Hematopoietic multipotent progenitor cell treated with erythropoietin and hydrocortisone succinate and interleukin-3 and kit ligand, for 15 days (in vitro differentiated cells): ENCODE measurements at regions not wholly inside any gene's neighbourhood (a gene's known extent, or its start where the extent isn't known, plus 50 kb on each side); places are given as distances from the start of the nearest gene placed in this dataset.
"Not testable (repeated sequence)": the region's sequence is repeated elsewhere in the genome, so short reads cannot be mapped to it uniquely, and the experiment has no call there.

Experiments used
- DNase-seq: peaks from one replicate; pipeline ENCODE4 v3.0.0-alpha.2; 2015; ENCODE audit warnings: low spot score

GRCh38 chr2:239866350-239866749, 158.8 kb downstream of the NDUFA10 start:
- DNase-seq: no peak

- not testable (repeated sequence) for DNase-seq
Measured at GRCh38 chr2:239865856-239866255, 159.3 kb downstream of the NDUFA10 start.

DNA sequence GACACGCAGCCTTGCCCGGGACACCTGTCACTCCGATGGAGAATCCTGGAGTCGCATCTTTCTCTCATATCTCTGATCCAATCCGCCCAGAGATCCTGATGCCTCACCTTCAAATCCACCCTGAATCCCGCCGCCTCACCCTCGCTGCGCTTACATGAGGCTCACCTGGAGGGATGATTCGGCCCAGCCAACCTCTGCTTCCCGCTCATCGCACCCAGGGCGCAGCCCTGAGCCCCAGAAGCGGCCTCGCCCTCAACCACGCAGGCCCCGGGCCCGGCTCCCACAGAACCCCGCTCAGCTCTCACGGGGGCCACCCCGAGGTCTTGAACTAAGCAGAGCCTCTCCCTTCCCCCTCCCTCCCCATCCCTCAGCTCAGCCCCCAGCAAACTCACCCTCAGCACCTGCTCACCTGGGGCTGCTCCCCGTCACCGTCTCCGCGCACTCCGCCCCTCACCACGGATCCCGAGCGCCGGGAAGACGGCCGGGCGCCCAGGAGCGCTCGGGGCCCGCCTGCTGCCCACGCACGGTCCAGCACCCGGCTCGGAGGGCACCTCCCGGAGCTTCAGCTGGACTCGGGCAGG, 160.0 kb downstream of the NDUFA10 start:
- no peak for DNase-seq

GRCh38 chr2:239864247-239865058, 160.7 kb downstream of the NDUFA10 start:
- DNase-seq: no peak

DNA sequence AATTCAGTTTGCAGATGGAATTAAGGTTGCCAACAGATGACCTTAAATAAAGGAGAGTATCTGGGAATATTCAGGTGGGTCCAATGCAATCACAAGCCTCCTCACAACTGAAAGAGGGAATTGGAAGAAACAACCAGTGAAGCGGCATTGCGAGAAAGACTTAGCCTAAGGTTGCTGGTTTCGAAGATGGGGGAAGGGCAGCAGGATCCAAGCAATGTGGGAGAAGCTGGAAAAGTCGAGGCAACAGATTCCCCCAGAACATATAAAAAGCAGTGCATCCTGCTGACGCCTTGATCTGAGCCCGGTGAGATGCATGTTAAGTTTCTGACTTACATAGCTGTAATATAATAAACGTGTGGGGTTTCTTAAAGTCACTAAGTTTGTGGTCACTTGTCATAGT, 162.5 kb downstream of the NDUFA10 start:
- no peak for DNase-seq

GRCh38 chr2:239858179-239858578, 167.0 kb downstream of the NDUFA10 start:
- DNase-seq: no peak

DNA sequence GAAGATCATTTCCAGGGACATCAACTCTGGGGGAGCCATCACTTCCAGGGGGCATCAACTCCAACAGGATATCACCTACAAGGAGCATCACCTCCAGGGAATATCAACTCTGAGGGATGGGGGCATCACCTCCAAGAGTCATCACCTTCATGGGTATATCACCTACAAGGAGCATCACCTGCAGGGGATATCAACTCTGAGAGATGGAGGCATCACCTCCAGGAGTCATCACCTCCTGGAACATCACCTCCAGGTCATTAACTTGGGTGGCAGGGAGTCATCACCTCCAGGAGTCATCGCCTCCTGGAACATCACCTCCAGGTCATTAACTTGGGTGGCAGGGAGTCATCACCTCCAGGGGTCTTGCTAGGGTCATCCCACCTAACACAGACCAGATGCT, 167.6 kb downstream of the NDUFA10 start:
- DNase-seq: no peak

DNA sequence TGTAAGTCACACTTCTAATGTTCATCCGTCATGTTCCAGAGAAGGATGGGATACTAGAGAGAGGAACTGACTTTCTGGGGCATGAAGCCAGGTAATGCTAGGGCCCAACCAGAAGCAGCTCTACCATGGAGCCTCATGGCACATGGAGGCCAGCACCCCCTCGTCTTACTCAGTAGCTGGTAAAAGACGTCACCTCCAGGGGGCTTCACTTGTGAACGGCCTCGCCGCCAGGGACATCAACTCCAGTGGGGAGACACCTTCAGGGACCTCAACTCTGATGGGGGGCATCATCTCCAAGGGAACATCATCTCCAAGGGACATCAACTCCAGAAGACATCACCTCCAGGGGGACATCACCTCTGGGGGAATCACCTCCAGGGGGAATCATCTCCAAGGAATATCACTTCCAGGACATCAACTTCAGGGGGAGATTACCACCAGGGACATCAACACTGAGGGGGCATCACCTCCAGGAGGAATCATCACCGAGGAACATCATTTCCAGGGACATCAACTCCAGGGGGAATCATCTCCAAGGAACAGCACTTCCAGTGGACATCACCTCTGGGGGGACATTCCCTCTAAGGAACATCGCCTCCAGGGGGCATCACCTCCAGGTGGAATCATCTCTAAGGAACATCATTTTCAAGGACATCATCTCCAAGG, 168.4 kb downstream of the NDUFA10 start:
- no peak for DNase-seq

DNA sequence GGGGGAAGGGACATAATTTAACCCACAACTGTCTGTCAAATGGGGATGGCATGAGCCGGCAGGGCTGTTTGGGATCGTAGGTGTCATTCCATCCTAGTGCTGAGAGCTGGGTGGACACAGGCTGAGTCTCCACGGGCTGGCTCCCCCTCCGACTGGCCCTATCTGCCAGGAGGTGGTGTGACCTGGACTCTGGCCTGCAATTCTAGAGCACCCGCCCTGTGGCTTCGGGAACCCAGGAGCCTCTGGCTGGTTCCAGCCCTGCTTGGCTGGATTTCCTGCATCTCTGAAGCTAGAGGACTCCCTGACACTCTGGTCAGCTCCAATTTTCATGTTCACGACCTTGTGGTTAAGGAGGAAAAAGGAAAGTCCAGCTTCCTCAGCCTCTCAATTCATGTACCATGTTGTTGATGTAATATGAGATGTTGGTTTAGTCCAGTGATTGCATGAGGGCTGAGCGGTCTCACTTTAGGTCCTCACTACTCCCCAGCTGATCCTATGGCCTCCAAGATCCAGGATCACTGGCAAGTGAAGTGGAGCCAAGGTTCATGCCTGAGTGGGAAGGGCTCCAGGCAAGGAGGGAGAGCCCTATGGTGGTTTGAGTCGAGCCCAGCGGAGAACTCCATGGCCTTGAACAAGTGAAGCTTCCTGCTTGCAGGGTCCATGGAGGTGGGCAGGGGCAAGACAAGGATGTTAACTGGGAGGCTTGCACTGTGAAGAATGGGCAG, 169.1 kb downstream of the NDUFA10 start:
- no peak for DNase-seq

- DNase-seq: no peak
Measured at GRCh38 chr2:239854596-239854995, 170.5 kb downstream of the NDUFA10 start.

- no peak for DNase-seq
Measured at GRCh38 chr2:239853706-239854327, 171.3 kb downstream of the NDUFA10 start.

GRCh38 chr2:239853121-239853520, 172.0 kb downstream of the NDUFA10 start:
- DNase-seq: no peak

- DNase-seq: no peak
Measured at GRCh38 chr2:239852272-239852671, 172.9 kb downstream of the NDUFA10 start.

DNA sequence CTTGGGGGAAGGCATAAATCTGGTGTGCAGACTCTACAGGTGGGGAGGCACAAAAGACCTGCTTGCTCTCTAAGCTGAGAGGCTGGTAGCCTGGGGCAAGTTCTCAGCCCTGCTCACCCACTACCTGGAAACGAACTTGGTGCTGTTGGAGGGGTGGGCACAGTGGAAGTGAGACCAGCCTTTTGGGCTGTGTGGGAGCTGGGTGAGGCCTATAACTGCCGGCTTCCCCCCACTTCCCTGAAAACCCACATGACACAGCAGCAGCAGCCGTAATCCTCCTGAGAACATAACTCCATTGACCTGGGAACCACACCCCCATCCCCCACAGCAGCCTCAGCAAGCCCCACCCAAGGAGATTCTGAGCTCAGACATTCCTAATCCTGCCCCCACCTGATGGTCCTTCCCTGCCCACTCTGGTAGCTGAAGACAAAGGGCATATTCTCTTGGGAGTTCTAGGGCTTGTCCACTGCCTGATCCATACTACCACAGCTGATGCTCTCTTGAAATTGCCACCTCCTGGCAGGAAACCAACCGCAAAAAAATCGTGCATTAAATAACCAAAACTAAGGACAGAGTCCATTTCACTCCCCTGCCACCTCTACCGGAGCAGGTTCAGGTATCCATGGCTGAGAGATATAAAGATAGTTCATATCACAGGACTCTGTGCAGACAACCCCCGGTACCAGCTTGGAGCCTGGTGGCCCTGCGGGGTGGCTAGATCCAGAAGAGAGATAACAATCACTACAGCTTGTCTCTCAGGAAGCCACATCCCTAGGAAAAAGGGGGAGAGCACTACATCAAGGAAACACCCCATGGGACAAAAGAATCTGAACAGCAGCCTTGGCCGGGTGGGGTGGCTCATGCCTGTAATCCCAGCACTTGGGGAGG, 178.1 kb downstream of the NDUFA10 start:
- DNase-seq: no peak

- no peak for DNase-seq
Measured at GRCh38 chr2:239845968-239846367, 179.2 kb downstream of the NDUFA10 start.

- DNase-seq: no peak
Measured at GRCh38 chr2:239839306-239839705, 185.8 kb downstream of the NDUFA10 start.

- no peak for DNase-seq
Measured at GRCh38 chr2:239836021-239836765, 188.9 kb downstream of the NDUFA10 start.

- no peak for DNase-seq
Measured at GRCh38 chr2:239835056-239835455, 190.1 kb downstream of the NDUFA10 start.

DNA sequence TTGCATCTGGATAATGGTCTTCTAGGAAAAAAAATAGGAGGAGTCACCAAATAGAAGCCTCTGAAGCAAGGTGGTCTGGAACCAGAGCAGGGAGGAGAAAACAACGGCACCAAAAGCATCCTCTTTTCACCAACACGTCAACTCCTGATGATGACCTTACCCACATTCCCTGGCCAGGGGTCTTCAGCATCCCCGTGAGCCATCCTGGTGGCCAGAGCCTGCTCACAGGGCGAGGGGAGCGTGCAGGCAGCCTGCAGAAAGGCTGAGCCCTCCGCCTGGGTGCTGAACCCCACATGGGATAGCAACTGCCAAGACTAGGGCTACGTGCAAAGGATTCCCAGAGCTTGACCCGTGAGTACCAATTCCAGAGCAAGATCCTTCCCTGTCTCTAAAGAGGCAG, 191.0 kb downstream of the NDUFA10 start:
- no peak for DNase-seq
